Naive thymus-derived CD4-positive, alpha-beta T cell (primary cell): ENCODE measurements at regions not wholly inside any gene's neighbourhood (a gene's known extent, or its start where the extent isn't known, plus 50 kb on each side); places are given as distances from the start of the nearest gene placed in this dataset.
"Not testable (repeated sequence)": the region's sequence is repeated elsewhere in the genome, so short reads cannot be mapped to it uniquely, and the experiment has no call there.

Experiments used
- ATAC-seq: fragments of 150-1000 bp; cut with Tn5 transposase; 2 replicates; pipeline ENCODE4 v1.10.0; 2021; ENCODE audit warnings: mild to moderate bottlenecking, moderate library complexity
- CTCF ChIA-PET: fragments of 350-600 bp; sonication (Branson Sonifier 250); formaldehyde crosslinking; loops from one replicate; lab custom pipeline; 2021; ENCODE audit warnings: antibody characterized with exemption; lab: Charles Lee
- POLR2A ChIA-PET: fragments of 350-600 bp; sonication (Branson Sonifier 250); formaldehyde crosslinking; loops from one replicate; lab custom pipeline; 2021; ENCODE audit warnings: antibody characterized with exemption, inconsistent platforms; lab: Charles Lee
- DNase-seq, 9 donors: peaks; one replicate each; pipeline versions ENCODE4 v3.0.0 to v3.0.0-alpha.2; 2020 to 2022; ENCODE audit warnings: mixed read lengths in 1 of 9
- H3K27ac ChIP-seq: one replicate; pipeline ENCODE4 v1.7.0; 2013; ENCODE audit warnings: mild to moderate bottlenecking, low read depth, low read length, moderate library complexity
- H3K27me3 ChIP-seq, 2 donors: one replicate each; pipeline ENCODE4 v1.7.0; 2013; ENCODE audit warnings: low read length in 2 of 2, mild to moderate bottlenecking in 2 of 2, moderate library complexity in 2 of 2; ENCODE audit not compliant: control insufficient read depth in 2 of 2, insufficient read depth in 2 of 2
- H3K36me3 ChIP-seq, 3 experiments: 1 replicate in 2 of 3; 2 replicates in 1 of 3; pipeline ENCODE4 v1.7.0; 2013; ENCODE audit warnings: low read length in 3 of 3, mild to moderate bottlenecking in 3 of 3, moderate library complexity in 1 of 3; ENCODE audit not compliant: insufficient read depth in 3 of 3, control insufficient read depth in 2 of 3
- H3K4me1 ChIP-seq, 2 donors: one replicate each; pipeline ENCODE4 v1.7.0; 2013; ENCODE audit warnings: low read length in 2 of 2, mild to moderate bottlenecking in 2 of 2, moderate library complexity in 1 of 2; ENCODE audit not compliant: control insufficient read depth in 2 of 2, insufficient read depth in 2 of 2
- H3K4me3 ChIP-seq: 2 replicates; pipeline ENCODE4 v1.7.0; 2013; ENCODE audit warnings: mild to moderate bottlenecking, low read length
- H3K9me3 ChIP-seq, 3 experiments: 1 replicate in 2 of 3; 2 replicates in 1 of 3; pipeline ENCODE4 v1.7.0; 2013; ENCODE audit warnings: low read length in 3 of 3; ENCODE audit not compliant: control insufficient read depth in 2 of 3
- H3K27ac Mint-ChIP-seq, 9 donors: one replicate each; pipeline ENCODE4 v1.8.0; 2020 to 2022; ENCODE audit warnings: mixed read lengths in 9 of 9, mild to moderate bottlenecking in 8 of 9, moderate library complexity in 5 of 9, inconsistent platforms in 2 of 9
- H3K27me3 Mint-ChIP-seq, 5 donors: one replicate each; pipeline ENCODE4 v1.8.0; 2021 to 2022; ENCODE audit warnings: mixed read lengths in 5 of 5, mild to moderate bottlenecking in 1 of 5
- H3K36me3 Mint-ChIP-seq, 5 donors: one replicate each; pipeline ENCODE4 v1.8.0; 2020 to 2022; ENCODE audit warnings: mixed read lengths in 5 of 5, mild to moderate bottlenecking in 3 of 5, inconsistent platforms in 1 of 5
- H3K4me1 Mint-ChIP-seq, 7 donors: one replicate each; pipeline ENCODE4 v1.8.0; 2020 to 2022; ENCODE audit warnings: mixed read lengths in 7 of 7, mild to moderate bottlenecking in 3 of 7, inconsistent platforms in 1 of 7
- H3K4me3 Mint-ChIP-seq, 10 donors: one replicate each; pipeline ENCODE4 v1.8.0; 2020 to 2022; ENCODE audit warnings: mild to moderate bottlenecking in 10 of 10, mixed read lengths in 10 of 10, moderate library complexity in 6 of 10, inconsistent platforms in 2 of 10
- H3K9me3 Mint-ChIP-seq, 11 donors: one replicate each; pipeline ENCODE4 v1.8.0; 2020 to 2022; ENCODE audit warnings: mixed read lengths in 11 of 11, mild to moderate bottlenecking in 4 of 11, inconsistent platforms in 1 of 11, moderate library complexity in 1 of 11
- intact Hi-C, 2 donors: fragments of 100-400 bp; cut with micrococcal nuclease; formaldehyde crosslinking; loops; one replicate each; pipeline ENCODE4 v1.15.1; 2023

DNA sequence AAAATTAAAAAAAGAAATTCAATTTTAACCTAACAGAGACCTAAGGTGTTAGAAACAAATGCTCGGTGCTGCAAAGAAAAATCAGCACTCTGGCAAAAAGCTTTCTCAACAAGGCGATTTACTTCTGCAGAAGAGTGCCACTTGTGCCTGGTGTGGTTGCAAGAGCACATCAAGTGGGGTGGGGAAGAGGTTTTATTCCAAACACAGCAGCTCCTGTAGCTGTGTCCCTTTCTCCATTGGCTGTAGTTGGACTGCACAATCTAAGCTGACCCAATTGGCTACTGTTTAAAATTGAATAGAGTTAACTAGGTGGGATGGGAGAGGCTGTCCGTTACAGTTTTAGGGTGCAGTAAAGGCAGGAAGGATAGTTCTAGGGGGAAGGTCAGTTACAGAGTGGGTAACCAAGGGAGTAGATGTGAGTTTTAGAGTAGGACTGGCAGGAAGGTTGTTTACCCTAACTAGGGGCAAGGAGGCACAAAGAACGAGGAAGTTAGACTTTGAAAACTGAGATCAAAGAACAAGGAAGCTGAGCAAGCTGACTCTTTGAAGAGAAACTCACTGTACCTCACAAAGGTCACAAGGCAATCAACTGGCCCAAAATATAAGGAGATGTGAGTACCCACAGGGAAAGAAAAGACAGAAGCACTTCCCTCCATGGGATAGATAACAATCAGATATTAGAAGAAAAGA is 145.7 kb downstream of the LIG4 start:
- peaks cover 4 to 53% (median 21%) of the 10 kb centered on the region in 11 donors for H3K9me3 Mint-ChIP-seq
- Histone ChIP-seq H3K36me3 (no peaks in the 10 kb centered on the region), H3K27me3 (no peaks in the 10 kb centered on the region), H3K4me1 (no peaks in the 10 kb centered on the region), H3K27ac (no peak overlapping the region), H3K9me3 (no peaks in the 10 kb centered on the region), H3K4me3 (no peak overlapping the region)
- peaks cover 0 to 6% (median 0%) of the 10 kb centered on the region in 5 donors for H3K27me3 Mint-ChIP-seq
- peaks cover 0 to 20% (median 7%) of the 10 kb centered on the region in 5 donors for H3K36me3 Mint-ChIP-seq
- ATAC-seq (no peak), DNase-seq (peak in 3 of 9 donors; percentile 0 to 26 (median 25))
- peaks cover 0 to 22% (median 0%) of the 10 kb centered on the region in 7 donors for H3K4me1 Mint-ChIP-seq
- POLR2A ChIA-PET: no interaction called here
- CTCF ChIA-PET: no interaction called here
- peak overlapping the region in 3 of 9 donors; percentile 65 to 85 (median 84) for H3K27ac Mint-ChIP-seq
- intact Hi-C loops: no loop called here
- H3K4me3 Mint-ChIP-seq: peak overlapping the region in 3 of 10 donors; percentile 53 to 80 (median 59)

DNA sequence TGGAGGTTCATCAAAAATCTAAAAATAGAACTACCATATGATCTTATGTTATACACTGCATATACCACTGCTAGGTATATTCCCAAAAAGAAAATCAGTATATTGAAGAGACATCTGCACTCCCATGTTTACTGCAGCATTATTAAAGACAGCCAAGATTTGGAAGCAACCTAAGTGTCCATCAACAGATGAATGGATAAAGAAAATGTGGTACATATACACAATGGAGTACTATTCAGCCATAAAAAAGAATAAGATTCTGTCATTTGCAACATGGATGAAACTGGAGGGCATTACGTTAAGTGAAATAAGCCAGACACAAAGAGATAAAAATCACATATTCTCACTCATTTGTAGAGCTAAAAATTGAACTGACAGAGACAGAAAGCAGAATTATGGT is 151.0 kb downstream of the LIG4 start:
- H3K4me3 Mint-ChIP-seq, H3K4me1 Mint-ChIP-seq, DNase-seq, H3K4me1 ChIP-seq, CTCF ChIA-PET, H3K36me3 ChIP-seq, H3K4me3 ChIP-seq, H3K27me3 Mint-ChIP-seq, POLR2A ChIA-PET, H3K27ac Mint-ChIP-seq, H3K27ac ChIP-seq, intact Hi-C loops, H3K27me3 ChIP-seq, H3K9me3 ChIP-seq, ATAC-seq: not testable (repeated sequence)
- peaks cover 0 to 13% (median 0%) of the 10 kb centered on the region in 5 donors for H3K36me3 Mint-ChIP-seq
- H3K9me3 Mint-ChIP-seq: peaks cover 1 to 44% (median 19%) of the 10 kb centered on the region in 11 donors

DNA sequence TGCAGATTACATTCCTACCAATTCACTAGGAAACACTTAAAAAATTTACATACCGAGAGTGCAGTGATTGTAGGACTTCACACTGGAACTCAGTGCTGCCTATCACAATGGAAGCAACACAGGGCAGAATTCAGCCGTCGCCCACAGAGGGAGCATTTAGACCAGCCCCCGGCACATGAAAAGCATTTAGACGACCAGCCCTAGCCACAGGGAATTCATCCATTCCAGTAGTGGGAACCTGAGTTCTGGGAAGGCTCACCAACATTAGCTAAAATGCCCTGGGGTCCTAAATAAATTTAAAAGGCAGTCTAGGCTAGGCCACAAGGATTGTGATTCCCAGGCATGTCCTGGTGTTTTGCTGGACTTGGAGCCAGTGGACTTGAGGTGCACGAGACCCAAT is 155.2 kb downstream of the LIG4 start:
- Mint-ChIP-seq H3K27me3 (peaks cover 0 to 6% (median 4%) of the 10 kb centered on the region in 5 donors), H3K4me3 (no peak overlapping the region), H3K27ac (no peak overlapping the region), H3K4me1 (no peaks in the 10 kb centered on the region), H3K36me3 (no peaks in the 10 kb centered on the region), H3K9me3 (peaks cover 0 to 19% (median 5%) of the 10 kb centered on the region in 11 donors)
- DNase-seq: no peak
- Histone ChIP-seq H3K36me3 (no peaks in the 10 kb centered on the region), H3K4me1 (no peaks in the 10 kb centered on the region), H3K27me3 (no peaks in the 10 kb centered on the region), H3K9me3 (no peaks in the 10 kb centered on the region), H3K4me3 (no peak overlapping the region), H3K27ac (no peak overlapping the region)
- ChIA-PET CTCF (no interaction called here), POLR2A (no interaction called here)
- intact Hi-C loops: no loop called here
- ATAC-seq: no peak

DNA sequence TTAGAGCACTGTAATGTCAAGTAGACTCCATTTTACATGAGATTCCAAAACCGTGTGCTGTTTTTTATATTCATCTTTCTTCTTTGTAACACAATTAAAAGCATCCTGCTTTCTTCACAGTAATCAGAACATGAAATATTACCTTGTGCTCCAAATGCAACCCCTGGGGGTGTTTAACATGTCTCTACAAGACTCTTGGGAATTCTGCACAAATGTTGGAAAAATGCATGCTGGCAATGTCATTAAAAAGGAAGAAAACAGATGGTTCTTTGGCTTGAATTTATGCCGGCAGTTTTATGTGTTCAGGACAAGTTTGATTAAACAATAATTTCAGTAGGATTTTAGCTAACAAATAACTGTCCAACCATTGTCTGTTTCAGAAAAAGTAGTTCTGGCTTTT is 159.1 kb downstream of the LIG4 start:
- ATAC-seq: no peak
- Mint-ChIP-seq H3K27me3 (peaks cover 0 to 4% (median 0%) of the 10 kb centered on the region in 5 donors), H3K27ac (no peak overlapping the region), H3K36me3 (no peaks in the 10 kb centered on the region), H3K4me3 (no peak overlapping the region), H3K9me3 (peaks cover 0 to 5% (median 0%) of the 10 kb centered on the region in 11 donors), H3K4me1 (no peaks in the 10 kb centered on the region)
- H3K27me3 ChIP-seq: no peaks in the 10 kb centered on the region
- CTCF ChIA-PET: no interaction called here
- no peaks in the 10 kb centered on the region for H3K36me3 ChIP-seq
- H3K4me3 ChIP-seq: no peak overlapping the region
- no peaks in the 10 kb centered on the region for H3K9me3 ChIP-seq
- intact Hi-C loops: no loop called here
- no peak for DNase-seq
- POLR2A ChIA-PET: no interaction called here
- no peaks in the 10 kb centered on the region for H3K4me1 ChIP-seq
- no peak overlapping the region for H3K27ac ChIP-seq

DNA sequence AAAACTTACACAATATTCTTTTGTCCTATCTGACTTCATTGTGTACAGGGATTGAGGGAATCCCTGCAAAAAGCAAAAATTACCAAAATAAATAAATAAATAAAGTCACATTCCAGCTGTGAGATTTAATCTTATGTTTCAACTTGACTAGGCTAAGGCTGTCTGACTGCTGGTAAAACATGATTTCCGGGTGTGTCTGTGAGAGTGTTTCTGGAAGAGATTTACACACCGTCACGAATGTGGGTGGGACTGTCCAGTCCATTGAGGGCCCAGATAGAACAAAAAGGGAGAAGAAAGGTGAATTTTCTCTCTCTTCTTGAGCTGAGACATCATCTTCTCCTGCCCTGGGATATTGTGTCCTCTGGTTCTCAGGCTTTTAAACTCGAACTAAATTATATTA is 166.1 kb downstream of the LIG4 start:
- ChIA-PET CTCF (no interaction called here), POLR2A (no interaction called here)
- intact Hi-C loops: no loop called here
- Histone ChIP-seq H3K36me3 (no peaks in the 10 kb centered on the region), H3K27me3 (no peaks in the 10 kb centered on the region), H3K4me3 (no peak overlapping the region), H3K4me1 (no peaks in the 10 kb centered on the region), H3K9me3 (no peaks in the 10 kb centered on the region), H3K27ac (no peak overlapping the region)
- DNase-seq (no peak), ATAC-seq (no peak)
- H3K9me3 Mint-ChIP-seq: peaks cover 0 to 8% (median 0%) of the 10 kb centered on the region in 11 donors
- peaks cover 0 to 7% (median 0%) of the 10 kb centered on the region in 5 donors for H3K27me3 Mint-ChIP-seq
- H3K4me3 Mint-ChIP-seq: no peak overlapping the region
- H3K36me3 Mint-ChIP-seq: no peaks in the 10 kb centered on the region
- H3K27ac Mint-ChIP-seq: no peak overlapping the region
- no peaks in the 10 kb centered on the region for H3K4me1 Mint-ChIP-seq

DNA sequence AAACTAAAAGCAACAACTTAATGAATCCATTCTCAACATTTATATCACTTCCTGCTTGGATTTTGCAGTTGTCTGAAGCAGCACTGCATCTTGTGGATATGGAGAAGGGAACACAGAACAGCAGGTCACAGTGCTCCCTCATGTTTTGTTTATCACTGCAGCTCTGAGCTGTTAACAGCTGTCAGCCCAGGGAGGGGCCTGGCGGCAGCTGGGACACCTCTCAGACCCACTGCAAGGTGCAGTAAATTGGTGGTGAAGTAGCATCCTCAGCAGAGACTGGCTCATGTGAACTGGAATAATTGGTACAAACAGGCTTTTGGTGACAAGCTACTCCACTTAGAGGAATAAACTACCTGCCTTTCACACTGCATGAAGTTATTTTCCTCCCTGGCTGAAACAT is 170.4 kb downstream of the LIG4 start:
- intact Hi-C loops: no loop called here
- POLR2A ChIA-PET: no interaction called here

DNA sequence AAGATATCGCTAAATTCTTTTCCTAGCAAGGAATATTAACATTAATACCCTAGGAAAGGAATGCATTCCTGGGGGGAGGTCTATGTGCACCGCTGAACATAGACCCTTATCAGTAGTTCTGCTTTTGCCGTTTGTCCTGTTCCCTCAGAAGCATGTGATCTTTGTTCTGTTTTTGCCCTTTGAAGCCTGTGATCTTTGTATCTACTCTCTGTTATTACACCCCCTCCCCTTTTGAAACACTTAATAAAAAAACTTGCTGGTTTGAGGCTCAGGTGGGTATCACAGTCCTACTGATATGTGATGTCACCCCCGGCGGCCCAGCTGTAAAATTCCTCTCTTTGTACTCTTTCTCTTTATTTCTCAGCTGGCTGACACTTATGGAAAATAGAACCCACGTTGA is 172.5 kb downstream of the LIG4 start:
- H3K27me3 Mint-ChIP-seq, H3K4me1 ChIP-seq, POLR2A ChIA-PET, H3K27ac Mint-ChIP-seq, H3K36me3 Mint-ChIP-seq, intact Hi-C loops, DNase-seq, H3K4me1 Mint-ChIP-seq, ATAC-seq, H3K27ac ChIP-seq, H3K9me3 ChIP-seq, H3K36me3 ChIP-seq, H3K27me3 ChIP-seq, H3K4me3 ChIP-seq, CTCF ChIA-PET, H3K4me3 Mint-ChIP-seq: not testable (repeated sequence)
- peaks cover 0 to 10% (median 4%) of the 10 kb centered on the region in 11 donors for H3K9me3 Mint-ChIP-seq

More for the DNA sequence above, 170.4 kb downstream of the LIG4 start:
- Histone ChIP-seq H3K36me3 (no peaks in the 10 kb centered on the region), H3K4me3 (no peak overlapping the region), H3K9me3 (no peaks in the 10 kb centered on the region), H3K4me1 (no peaks in the 10 kb centered on the region), H3K27me3 (no peaks in the 10 kb centered on the region), H3K27ac (no peak overlapping the region)
- peaks cover 0 to 5% (median 0%) of the 10 kb centered on the region in 5 donors for H3K27me3 Mint-ChIP-seq
- no peak overlapping the region for H3K27ac Mint-ChIP-seq
- H3K9me3 Mint-ChIP-seq: peaks cover 0 to 6% (median 4%) of the 10 kb centered on the region in 11 donors
- ATAC-seq (no peak), DNase-seq (no peak)
- no peaks in the 10 kb centered on the region for H3K36me3 Mint-ChIP-seq
- no peak overlapping the region for H3K4me3 Mint-ChIP-seq
- no peaks in the 10 kb centered on the region for H3K4me1 Mint-ChIP-seq
- CTCF ChIA-PET: no interaction called here
